Motor neuron (in vitro differentiated cells): ENCODE measurements at regions not wholly inside any gene's neighbourhood (a gene's known extent, or its start where the extent isn't known, plus 50 kb on each side); places are given as distances from the start of the nearest gene placed in this dataset.

Experiments used
- ATAC-seq, 8 experiments: fragments of 200-7000 bp; cut with Tn5 transposase; replicated peaks in 6 of 8; 2 replicates each; pipeline ENCODE4 v1.8.0; 2021; ENCODE audit warnings: mild to moderate bottlenecking in 8 of 8, moderate library complexity in 8 of 8
- H3K27ac ChIP-seq, 2 donors: fragments of 250-450 bp; sonication (Bioruptor Pico); 2 replicates each; pipeline ENCODE4 v1.9.0; 2021; ENCODE audit warnings: antibody characterized with exemption in 2 of 2, mild to moderate bottlenecking in 2 of 2, moderate library complexity in 1 of 2
- H3K4me1 ChIP-seq, 2 donors: fragments of 250-450 bp; sonication (Bioruptor Pico); replicated peaks in 1 of 2; 2 replicates each; pipeline ENCODE4 v1.6.1; 2021; ENCODE audit warnings: antibody characterized with exemption in 2 of 2, mild to moderate bottlenecking in 2 of 2, moderate library complexity in 1 of 2
- H3K4me3 ChIP-seq, 5 donors: fragments of 250-450 bp; sonication (Bioruptor Pico); 2 replicates each; pipeline ENCODE4 v1.9.0; 2021; ENCODE audit warnings: antibody characterized with exemption in 5 of 5, mild to moderate bottlenecking in 5 of 5, moderate library complexity in 4 of 5
- WGBS, 10 experiments: fragments of 450-650 bp; shearing (Covaris generic); methylation state at CpG; one replicate each; pipeline ENCODE4 v1.0.0; 2022; 5-methylcytosine and 5-hydroxymethylcytosine counted together
- in situ Hi-C, 9 experiments: fragments of 400-800 bp; cut with MboI; loops; one replicate each; pipeline ENCODE4 v1.15.0; 2021; ENCODE audit warnings: low sequenced_read_pairs in 9 of 9, low pct_unique_long_range_greater_than_20kb in 2 of 9; ENCODE audit not compliant: unreplicated experiment in 9 of 9

GRCh38 chr6:16078064-16078463, 50.8 kb upstream of the MYLIP start:
- in situ Hi-C loops = no loop called here
- Histone ChIP-seq H3K4me3 (no peak overlapping the region), H3K4me1 (peaks cover 0 to 3% of the 10 kb centered on the region in 2 donors), H3K27ac (no peak overlapping the region)
- 50 to 100% (median 86%) methylated on average over 1 to 2 of the region's 2 CpGs; no CpG with 5 or more reads in 4 of the 10 experiments for WGBS, 10 experiments
- no peak for ATAC-seq

- in situ Hi-C loops = no loop called here
- no peak overlapping the region for H3K27ac ChIP-seq
- WGBS, 10 experiments = 33 to 100% (median 80%) methylated on average over 1 to 7 of the region's 7 CpGs; no CpG with 5 or more reads in 1 of the 10 experiments
Measured at GRCh38 chr6:16069671-16070070, 59.2 kb upstream of the MYLIP start.

GRCh38 chr6:16069222-16069621, 59.7 kb upstream of the MYLIP start:
- no peak for ATAC-seq
- 90 to 100% (median 96%) methylated on average over 1 to 19 of the region's 39 CpGs; no CpG with 5 or more reads in 5 of the 10 experiments for WGBS, 10 experiments
- peaks cover 8% of the 10 kb centered on the region in 2 donors for H3K4me1 ChIP-seq
- H3K4me3 ChIP-seq = no peak overlapping the region
- no peak overlapping the region for H3K27ac ChIP-seq
- in situ Hi-C loops = no loop called here

More at GRCh38 chr6:16069671-16070070, 59.2 kb upstream of the MYLIP start:
- no peak for ATAC-seq
- Histone ChIP-seq H3K4me3 (no peak overlapping the region), H3K4me1 (peaks cover 4 to 5% of the 10 kb centered on the region in 2 donors)

DNA sequence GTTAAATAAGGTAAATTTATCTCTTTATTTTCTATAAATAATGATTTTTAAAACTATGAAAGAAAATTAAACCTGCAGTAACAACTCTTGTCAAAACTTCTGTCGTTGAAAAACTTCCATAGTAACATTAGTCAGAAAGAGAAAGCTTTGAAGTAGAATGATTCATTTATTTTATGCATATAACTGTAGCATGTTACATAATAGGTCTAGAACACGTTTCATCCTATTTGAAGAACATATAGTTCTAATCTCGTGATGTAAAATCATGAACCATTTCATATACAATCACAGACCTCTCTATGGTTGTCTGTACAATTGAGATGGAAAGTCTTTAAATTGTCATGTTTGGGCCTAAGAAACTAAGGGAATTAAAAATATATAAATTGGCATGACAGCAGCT, 61.3 kb upstream of the MYLIP start:
- 21 to 100% (median 70%) methylated on average over 1 to 3 of the region's 3 CpGs for WGBS, 10 experiments
- in situ Hi-C loops = no loop called here
- no peak for ATAC-seq
- Histone ChIP-seq H3K4me3 (no peak overlapping the region), H3K27ac (no peak overlapping the region), H3K4me1 (peaks cover 9 to 11% of the 10 kb centered on the region in 2 donors)

- WGBS, 10 experiments = 0 to 57% (median 29%) methylated on average over 1 to 7 of the region's 7 CpGs
- Histone ChIP-seq H3K4me3 (no peak overlapping the region), H3K27ac (peak overlapping the region; percentile 37 to 41), H3K4me1 (peaks cover 9 to 11% of the 10 kb centered on the region in 2 donors)
- peak in 5 of 8 experiments; percentile 74 to 97 (median 96) for ATAC-seq
- in situ Hi-C loops = no loop called here
Measured at GRCh38 chr6:16064671-16065072, 64.2 kb upstream of the MYLIP start.

DNA sequence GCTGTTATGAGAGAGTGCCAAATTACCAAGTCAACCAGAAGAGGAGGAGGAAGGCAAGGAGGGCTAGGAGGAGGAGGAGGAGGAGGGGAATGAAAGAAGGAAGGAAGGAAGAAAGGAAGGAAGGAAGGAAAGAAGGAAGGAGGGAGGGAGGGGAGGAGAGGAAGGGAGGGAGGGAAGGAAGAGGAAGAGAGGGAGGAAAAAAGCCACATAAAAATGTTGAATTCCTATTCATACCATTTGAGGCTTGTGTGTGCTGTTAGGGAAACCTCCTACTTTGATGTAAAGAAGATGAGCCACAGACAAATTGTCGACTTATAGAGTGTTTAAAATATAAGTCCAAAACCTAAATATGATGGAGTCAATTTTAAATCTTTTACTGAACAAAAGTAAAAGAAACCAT, 65.3 kb upstream of the MYLIP start:
- Histone ChIP-seq H3K27ac (no peak overlapping the region), H3K4me3 (no peak overlapping the region), H3K4me1 (peaks cover 15% of the 10 kb centered on the region in 2 donors)
- ATAC-seq = no peak
- 0 to 86% (median 76%) methylated on average over 1 of the region's 1 CpG; no CpG with 5 or more reads in 4 of the 10 experiments for WGBS, 10 experiments
- in situ Hi-C loops = no loop called here

DNA sequence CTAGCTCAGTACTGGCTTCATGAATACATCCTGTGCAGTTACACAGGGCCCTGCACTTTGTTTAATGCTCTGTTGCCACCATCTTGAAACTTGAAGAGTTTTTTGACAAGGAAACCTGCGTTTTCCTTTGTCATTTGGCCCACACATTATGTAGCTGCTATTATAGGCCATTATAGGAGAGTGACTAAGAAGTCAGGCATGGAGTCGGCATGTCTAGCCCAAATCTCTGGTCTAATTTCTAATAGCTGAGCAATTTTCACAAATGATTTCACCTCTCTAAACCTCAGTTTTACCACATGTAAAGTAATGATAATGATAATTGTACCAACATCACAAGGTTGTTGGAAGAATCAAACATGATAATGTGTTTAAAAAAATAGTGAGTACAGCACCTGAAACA, 67.1 kb upstream of the MYLIP start:
- no peak overlapping the region for H3K4me3 ChIP-seq
- ATAC-seq = no peak
- peaks cover 27 to 28% of the 10 kb centered on the region in 2 donors for H3K4me1 ChIP-seq
- no peak overlapping the region for H3K27ac ChIP-seq
- WGBS, 10 experiments = 56 to 100% (median 81%) methylated on average over 1 to 2 of the region's 2 CpGs
- in situ Hi-C loops = no loop called here

- WGBS, 10 experiments = 41 to 92% (median 71%) methylated on average over 1 to 3 of the region's 3 CpGs; no CpG with 5 or more reads in 4 of the 10 experiments
- Histone ChIP-seq H3K4me3 (no peak overlapping the region), H3K27ac (no peak overlapping the region), H3K4me1 (peaks cover 31 to 33% of the 10 kb centered on the region in 2 donors)
- in situ Hi-C loops = no loop called here
- no peak for ATAC-seq
Measured at GRCh38 chr6:16060039-16060438, 68.8 kb upstream of the MYLIP start.

- 0 to 60% (median 40%) methylated on average over 1 to 7 of the region's 7 CpGs; no CpG with 5 or more reads in 3 of the 10 experiments for WGBS, 10 experiments
- in situ Hi-C loops = no loop called here
- peaks cover 25 to 28% of the 10 kb centered on the region in 2 donors for H3K4me1 ChIP-seq
- H3K4me3 ChIP-seq = no peak overlapping the region
- H3K27ac ChIP-seq = no peak overlapping the region
- ATAC-seq = no peak
Measured at GRCh38 chr6:16059496-16059895, 69.4 kb upstream of the MYLIP start.

GRCh38 chr6:16058929-16059345, 69.9 kb upstream of the MYLIP start:
- no peak for ATAC-seq
- WGBS, 10 experiments = 14 to 100% (median 75%) methylated on average over 2 to 4 of the region's 4 CpGs; no CpG with 5 or more reads in 1 of the 10 experiments
- Histone ChIP-seq H3K4me3 (no peak overlapping the region), H3K4me1 (peaks cover 22 to 23% of the 10 kb centered on the region in 2 donors), H3K27ac (no peak overlapping the region)
- in situ Hi-C loops = no loop called here

- WGBS, 10 experiments = 0 to 81% (median 61%) methylated on average over 1 to 6 of the region's 6 CpGs; no CpG with 5 or more reads in 1 of the 10 experiments
- ATAC-seq = peak in 3 of 8 experiments; percentile 73 to 95 (median 80)
- H3K27ac ChIP-seq = no peak overlapping the region
- in situ Hi-C loops = no loop called here
- H3K4me1 ChIP-seq = peaks cover 22 to 23% of the 10 kb centered on the region in 2 donors
- H3K4me3 ChIP-seq = no peak overlapping the region
Measured at GRCh38 chr6:16058201-16058928, 70.5 kb upstream of the MYLIP start.

DNA sequence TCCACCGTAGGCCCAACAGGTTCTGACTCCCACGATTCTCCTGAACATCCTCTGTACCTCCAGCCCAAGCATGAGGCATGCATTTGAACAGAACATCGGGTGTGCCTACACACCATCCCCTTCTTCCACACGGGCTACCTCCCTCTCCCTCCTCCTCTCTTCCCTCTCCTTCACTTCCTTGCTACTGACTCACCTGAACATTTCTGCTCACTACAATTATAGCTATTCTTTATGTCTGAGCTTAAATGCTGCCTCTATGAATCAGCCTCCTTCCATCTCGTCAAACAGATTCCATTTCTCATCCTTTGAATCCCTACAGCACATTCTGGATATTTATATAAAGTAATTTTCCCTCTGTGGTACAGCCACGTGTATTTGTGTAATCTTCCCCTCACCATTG, 71.4 kb upstream of the MYLIP start:
- 27 to 93% (median 74%) methylated on average over 2 to 6 of the region's 6 CpGs; no CpG with 5 or more reads in 1 of the 10 experiments for WGBS, 10 experiments
- Histone ChIP-seq H3K4me3 (no peak overlapping the region), H3K27ac (no peak overlapping the region), H3K4me1 (peaks cover 22 to 23% of the 10 kb centered on the region in 2 donors)
- ATAC-seq = peak in 1 of 8 experiments; percentile 52
- in situ Hi-C loops = no loop called here

DNA sequence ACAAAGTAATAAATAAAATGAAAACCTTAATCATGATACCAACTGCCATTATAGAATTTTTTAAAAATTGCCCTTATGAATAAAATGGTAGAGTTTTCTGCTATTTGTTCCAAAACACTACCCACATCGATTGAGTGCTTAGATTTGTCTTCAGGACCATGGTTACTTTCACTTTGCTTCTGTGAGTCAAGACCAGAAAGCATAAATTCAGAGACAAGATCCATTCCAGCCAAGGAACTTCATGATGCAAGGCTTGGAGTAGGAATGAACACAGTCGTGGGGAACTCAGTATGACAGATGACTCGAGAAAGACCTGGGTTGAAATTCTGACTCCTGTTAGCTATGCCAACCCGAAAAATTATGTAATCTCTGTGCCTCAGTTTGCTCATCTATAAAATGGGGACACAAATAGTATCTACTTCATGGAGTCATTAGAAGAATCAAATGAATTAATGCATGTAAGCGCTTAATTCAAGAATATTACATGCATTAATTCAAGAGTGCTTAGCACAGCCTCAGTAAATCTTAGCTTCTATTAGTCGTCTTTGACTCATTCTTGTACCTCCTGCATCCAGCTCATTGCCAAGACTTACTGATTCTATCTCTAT, 72.5 kb upstream of the MYLIP start:
- Histone ChIP-seq H3K4me1 (peaks cover 22 to 23% of the 10 kb centered on the region in 2 donors), H3K27ac (no peak overlapping the region), H3K4me3 (no peak overlapping the region)
- peak in 1 of 8 experiments; percentile 23 for ATAC-seq
- in situ Hi-C loops = no loop called here
- 36 to 96% (median 81%) methylated on average over 3 to 6 of the region's 6 CpGs; no CpG with 5 or more reads in 1 of the 10 experiments for WGBS, 10 experiments
